HG03442 (cell line): ENCODE measurements at regions not wholly inside any gene's neighbourhood (a gene's known extent, or its start where the extent isn't known, plus 50 kb on each side); places are given as distances from the start of the nearest gene placed in this dataset.
"Not testable (repeated sequence)": the region's sequence is repeated elsewhere in the genome, so short reads cannot be mapped to it uniquely, and the experiment has no call there.

Experiments
- ATAC-seq: cut with Tn5 transposase; IDR thresholded peaks from one replicate; pipeline ENCODE4 v1.9.1; 2021; ENCODE audit warnings: mild to moderate bottlenecking, moderate library complexity; ENCODE audit not compliant: unreplicated experiment

GRCh38 chr4:10388146-10388545 is 69.1 kb downstream of the ZNF518B start:
- ATAC-seq: not testable (repeated sequence)

GRCh38 chr4:10385994-10386394 is 71.2 kb downstream of the ZNF518B start:
- ATAC-seq: no peak

GRCh38 chr4:10384974-10385373 is 72.3 kb downstream of the ZNF518B start:
- ATAC-seq: no peak

GRCh38 chr4:10383417-10383816 is 73.8 kb downstream of the ZNF518B start:
- ATAC-seq: no peak

GRCh38 chr4:10382171-10382570 is 75.1 kb downstream of the ZNF518B start:
- not testable (repeated sequence) for ATAC-seq

DNA sequence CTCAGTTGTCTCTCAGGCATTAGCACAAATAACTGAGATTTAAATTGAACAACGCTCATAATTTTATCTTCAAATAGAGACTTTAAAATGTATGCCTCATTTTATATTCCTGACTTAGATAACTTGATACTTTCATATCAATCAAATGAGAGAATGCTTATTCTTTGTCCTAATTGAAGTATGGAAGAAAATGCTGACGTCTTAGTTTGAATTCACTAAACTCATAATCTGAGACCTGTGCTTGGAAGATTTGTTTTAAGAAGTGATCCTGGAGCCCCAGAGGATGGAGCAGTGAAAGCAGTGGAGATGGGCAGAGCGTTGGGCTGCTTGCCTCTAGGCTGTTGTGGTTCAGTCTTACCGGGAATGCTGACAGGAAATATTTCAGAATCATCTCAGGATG is 76.1 kb downstream of the ZNF518B start:
- ATAC-seq: no peak

GRCh38 chr4:10380735-10381134 is 76.5 kb downstream of the ZNF518B start:
- no peak for ATAC-seq

GRCh38 chr4:10371869-10372471 is 85.3 kb downstream of the ZNF518B start:
- ATAC-seq: no peak

DNA sequence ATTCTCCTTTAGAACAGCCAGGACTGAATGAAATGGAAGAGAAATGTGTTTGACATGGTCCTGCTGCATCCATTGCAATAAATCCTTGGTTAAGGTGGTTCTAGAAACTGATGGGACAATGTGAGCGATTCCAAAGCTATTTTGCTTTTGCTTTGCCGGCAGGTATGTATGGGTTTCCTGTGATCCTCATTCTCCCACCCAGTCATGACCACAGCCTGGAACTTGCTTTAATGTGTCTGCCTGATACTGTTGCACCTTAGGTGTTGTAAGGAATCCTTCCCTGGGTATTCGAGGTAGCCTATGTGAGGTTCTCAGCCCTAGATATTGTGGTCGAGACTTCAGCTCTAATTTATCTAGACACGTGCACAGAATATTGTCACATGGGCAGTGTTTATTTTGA is 86.1 kb downstream of the ZNF518B start:
- no peak for ATAC-seq

DNA sequence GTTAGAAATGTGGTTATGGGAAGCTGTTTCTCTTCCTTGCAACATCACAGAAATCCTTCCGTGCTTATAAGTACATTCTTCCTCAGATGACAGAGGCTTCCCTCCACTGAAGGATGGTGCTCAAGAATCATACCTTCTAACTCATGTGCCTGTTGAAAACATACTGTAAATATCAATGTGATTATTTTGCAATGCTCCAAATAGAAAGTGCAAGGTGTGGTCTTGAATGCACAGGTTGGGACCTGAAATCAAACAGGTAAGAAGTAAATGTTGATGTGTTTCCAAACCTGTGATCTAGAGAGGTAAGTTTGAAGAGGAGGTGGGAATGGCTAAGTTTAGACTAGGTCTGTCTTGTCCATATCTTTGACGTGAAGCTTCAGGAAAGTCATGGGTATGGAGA is 87.7 kb downstream of the ZNF518B start:
- ATAC-seq: no peak

DNA sequence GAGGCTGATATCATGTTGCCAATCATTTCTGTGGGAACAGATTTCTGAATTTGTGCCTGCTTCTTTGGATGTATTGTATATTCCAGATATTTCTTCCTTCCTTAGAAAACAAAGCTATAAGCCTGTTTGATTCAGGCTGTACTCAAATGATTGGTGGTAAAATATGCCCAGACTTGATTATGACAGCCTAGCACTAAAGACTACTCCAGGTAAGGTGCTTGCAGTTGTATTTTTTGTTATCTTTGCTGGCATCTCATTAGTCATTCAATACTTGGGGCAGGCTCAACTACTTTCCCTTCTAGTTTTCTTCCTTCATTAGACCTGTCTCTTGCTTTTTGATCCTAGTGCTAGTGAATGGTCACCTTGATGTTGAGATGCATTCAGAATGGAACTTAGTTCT is 90.6 kb downstream of the ZNF518B start:
- ATAC-seq: no peak

DNA sequence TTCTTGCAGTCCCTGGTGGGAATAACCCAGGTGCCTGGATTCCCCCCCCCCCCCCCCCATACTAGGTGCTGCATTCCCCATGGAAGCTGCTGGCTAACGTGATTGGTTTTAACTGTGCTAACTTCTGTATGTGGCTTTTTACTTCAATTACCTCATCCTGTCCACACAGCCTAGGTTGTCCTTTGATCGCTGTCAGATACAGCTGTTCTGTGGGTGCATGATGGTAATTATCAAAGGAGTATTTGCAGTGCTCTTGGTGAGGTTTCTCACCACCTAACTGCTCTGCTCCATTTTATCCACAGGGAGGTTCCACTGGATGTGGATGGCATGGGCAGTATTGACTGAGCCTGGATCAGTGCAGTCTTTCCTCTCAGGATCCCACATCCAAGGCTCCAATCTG is 93.0 kb downstream of the ZNF518B start:
- no peak for ATAC-seq

DNA sequence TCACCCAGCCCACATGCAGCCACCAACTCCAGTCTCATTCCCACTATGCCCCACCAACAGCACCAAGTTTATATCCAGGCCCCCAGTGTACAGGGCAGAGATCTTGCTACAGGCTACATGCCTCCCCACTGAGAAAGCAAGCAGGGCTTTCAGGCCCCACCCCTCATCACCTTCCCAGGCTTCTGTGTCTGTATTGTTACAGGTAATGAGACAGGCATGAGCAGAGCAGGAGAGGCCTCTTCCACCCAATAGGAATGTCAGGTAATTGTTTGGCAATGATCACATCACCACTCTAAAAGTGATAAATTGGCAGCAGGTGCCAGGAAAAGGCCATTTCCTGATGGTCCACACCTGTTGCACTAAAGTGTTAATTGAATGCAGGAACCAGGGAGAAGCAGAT is 102.5 kb downstream of the ZNF518B start:
- ATAC-seq: no peak

DNA sequence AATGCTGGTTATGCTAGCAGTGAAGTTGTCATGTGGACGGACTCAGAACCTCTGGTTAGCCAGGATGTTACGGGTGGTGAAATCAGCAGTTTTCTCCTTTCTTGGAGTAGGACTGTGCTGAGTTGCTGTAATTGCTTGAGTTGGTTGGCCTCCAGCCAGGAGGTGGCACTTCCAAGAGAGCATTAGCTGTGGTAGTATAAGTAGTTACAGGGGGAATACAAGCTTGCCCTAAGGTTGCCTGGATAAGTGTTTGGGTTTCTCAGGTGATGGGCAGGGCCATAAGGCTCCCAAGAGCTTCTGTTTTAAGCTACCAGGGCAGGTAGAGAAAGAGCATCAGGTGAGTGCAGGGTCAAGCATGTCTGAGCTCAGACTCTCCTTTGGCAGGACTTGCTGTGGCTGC is 103.0 kb downstream of the ZNF518B start:
- ATAC-seq: no peak

GRCh38 chr4:10353110-10353509 is 104.1 kb downstream of the ZNF518B start:
- ATAC-seq: no peak

- ATAC-seq: no peak
These were observed 109.0 kb downstream of the ZNF518B start for GRCh38 chr4:10348241-10348640.

- ATAC-seq: no peak
These were observed 109.4 kb downstream of the ZNF518B start for GRCh38 chr4:10347815-10348214.

DNA sequence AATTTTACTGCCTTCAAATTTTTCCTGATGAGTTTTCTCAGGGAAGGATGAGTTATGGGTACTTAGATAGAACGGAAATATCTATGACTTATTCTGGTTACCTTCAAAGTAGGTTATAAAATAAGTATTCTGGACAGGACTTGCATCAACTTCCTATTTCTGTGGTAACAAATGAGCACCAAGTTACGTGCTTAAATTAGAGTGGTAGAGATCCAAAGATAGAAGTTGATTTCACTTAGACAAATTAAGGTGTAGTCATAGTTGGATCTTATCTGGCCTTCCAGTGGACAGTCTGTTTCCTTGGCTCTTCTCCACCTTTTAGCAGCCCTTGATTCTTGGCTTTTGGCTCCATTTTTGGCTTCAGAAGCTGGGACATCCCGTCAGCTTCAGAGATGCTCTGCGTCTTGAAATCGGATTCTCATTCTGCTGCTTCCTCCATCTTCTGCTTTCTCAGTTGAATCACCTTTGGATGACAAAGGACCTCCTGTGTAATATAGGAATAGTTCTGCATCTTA is 109.9 kb downstream of the ZNF518B start:
- no peak for ATAC-seq

DNA sequence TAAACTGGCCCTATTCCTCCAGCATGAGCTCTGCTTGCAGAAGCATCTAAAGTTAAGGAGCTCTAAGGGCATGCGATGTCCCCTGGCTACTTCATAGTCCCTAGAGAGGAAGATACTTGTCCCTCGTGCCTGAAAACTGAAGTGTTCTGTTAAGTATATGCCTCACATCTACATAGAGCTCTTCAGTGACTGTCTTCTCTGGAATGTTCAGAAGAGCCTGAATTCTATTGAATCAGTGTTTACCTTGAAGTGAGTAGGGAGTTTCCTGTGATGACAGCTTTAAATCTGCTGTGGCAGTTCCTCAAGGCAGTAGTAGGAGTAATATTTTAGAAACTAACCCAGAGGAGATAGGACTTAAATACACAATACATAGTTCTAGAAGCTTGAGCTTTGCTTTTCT is 111.2 kb downstream of the ZNF518B start:
- ATAC-seq: no peak

DNA sequence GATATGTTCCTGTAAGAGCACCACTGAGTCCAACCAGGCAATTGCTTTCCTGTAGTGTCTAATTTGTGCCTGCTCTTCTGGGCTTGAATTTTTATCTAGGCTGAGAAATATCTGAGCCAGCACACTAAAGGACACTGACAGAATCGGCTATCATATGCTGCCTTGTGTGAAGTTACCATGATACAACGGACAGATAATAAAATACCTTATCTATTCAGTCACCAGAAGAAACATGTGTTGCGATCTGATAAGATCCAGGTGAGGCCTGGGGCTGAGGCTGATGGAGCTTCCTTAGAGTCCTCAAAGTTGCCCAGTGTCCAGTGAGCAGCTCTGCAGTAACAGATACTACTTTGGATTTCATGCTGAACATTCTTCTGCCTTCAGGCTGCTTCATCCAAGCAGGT is 111.8 kb downstream of the ZNF518B start:
- no peak for ATAC-seq

DNA sequence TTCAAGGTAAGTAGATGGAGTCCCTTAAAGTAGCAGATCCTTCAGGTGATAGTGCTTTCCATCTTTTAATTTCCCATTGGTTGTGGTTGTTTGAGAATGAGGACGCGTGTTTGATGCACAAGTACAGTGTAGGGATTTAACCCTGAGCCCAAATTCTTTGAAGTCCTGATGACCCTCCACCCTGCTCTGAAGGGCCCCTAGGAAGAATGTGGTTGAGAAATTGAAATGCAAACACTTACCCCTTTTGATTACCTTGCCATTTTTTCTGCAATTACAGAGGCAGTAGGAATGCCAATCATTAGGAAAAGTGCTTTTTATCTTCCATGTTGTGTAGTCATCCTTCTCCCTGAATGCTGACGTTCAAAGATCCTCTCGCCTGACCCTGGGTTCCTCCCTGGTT is 112.4 kb downstream of the ZNF518B start:
- ATAC-seq: no peak

GRCh38 chr4:10343656-10344055 is 113.6 kb downstream of the ZNF518B start:
- ATAC-seq: no peak

DNA sequence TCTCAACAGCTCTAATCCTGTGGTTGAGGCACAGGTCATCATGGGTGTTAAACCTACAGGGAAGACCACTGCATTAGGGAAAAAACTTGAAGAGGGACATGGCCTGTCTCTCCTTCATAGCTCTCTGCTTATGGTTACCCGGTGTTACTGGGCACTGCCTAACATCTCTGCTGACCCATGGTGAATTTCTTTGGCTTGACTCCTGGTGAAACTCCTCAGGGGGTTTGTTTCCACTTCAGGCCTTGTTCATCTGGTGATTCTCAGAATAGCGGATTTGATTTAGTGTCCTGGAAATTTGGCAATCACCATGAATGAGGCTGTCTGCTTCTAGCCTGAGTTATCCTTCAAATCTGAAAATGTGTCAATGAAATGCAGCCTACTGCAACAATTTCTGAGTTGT is 114.4 kb downstream of the ZNF518B start:
- ATAC-seq: no peak
